Gastroesophageal sphincter (tissue), 3 donors: ENCODE measurements at regions not wholly inside any gene's neighbourhood (a gene's known extent, or its start where the extent isn't known, plus 50 kb on each side); places are given as distances from the start of the nearest gene placed in this dataset.

Source experiments
- POLR2A ChIP-seq, 2 donors: fragments of 450-650 bp; IDR thresholded peaks; one replicate each; pipeline ENCODE4 v1.6.1; 2017; ENCODE audit warnings: antibody characterized with exemption in 2 of 2, mild to moderate bottlenecking in 2 of 2, moderate library complexity in 1 of 2
- POLR2AphosphoS5 ChIP-seq: sonication (generic); formaldehyde crosslinking; IDR thresholded peaks from one replicate; pipeline ENCODE4 v1.6.1; 2017; ENCODE audit warnings: antibody characterized with exemption
- TF ChIP-seq, protein P1 (sequence below), 4 experiments: fragments of 200-600 bp in 2 of 4; fragments of 450-650 bp in 2 of 4; sonication (generic) in 1 of 4; IDR thresholded peaks; one replicate each; pipeline ENCODE4 v1.5.1; 2017 to 2019; ENCODE audit warnings: antibody characterized with exemption in 4 of 4, mild to moderate bottlenecking in 2 of 4, moderate library complexity in 2 of 4

DNA sequence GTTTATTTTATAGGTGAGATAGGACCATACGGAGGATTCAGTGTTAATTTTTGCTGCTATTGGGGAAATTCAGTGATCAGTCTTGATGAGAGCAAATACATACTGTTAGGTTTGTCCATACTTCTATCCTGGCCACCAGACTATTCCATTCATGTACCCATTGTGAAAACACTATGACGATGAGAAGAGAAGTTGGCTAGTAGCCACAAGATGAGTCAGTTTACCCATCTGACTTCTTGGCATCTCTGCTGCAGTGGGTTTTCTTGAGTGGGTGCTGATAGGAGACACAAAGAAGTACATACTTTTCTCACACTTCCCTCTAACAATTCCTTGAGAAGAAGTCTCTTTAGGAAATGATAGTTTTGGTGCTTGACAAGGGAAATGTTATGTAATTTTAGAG, 133.1 kb downstream of the TFPI2 start:
- TF ChIP-seq, protein P1, sequence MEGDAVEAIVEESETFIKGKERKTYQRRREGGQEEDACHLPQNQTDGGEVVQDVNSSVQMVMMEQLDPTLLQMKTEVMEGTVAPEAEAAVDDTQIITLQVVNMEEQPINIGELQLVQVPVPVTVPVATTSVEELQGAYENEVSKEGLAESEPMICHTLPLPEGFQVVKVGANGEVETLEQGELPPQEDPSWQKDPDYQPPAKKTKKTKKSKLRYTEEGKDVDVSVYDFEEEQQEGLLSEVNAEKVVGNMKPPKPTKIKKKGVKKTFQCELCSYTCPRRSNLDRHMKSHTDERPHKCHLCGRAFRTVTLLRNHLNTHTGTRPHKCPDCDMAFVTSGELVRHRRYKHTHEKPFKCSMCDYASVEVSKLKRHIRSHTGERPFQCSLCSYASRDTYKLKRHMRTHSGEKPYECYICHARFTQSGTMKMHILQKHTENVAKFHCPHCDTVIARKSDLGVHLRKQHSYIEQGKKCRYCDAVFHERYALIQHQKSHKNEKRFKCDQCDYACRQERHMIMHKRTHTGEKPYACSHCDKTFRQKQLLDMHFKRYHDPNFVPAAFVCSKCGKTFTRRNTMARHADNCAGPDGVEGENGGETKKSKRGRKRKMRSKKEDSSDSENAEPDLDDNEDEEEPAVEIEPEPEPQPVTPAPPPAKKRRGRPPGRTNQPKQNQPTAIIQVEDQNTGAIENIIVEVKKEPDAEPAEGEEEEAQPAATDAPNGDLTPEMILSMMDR (IDR thresholded peaks at IDR 0.05), result no peak
- TF ChIP-seq POLR2AphosphoS5 (no peak), POLR2A (IDR thresholded peaks at IDR 0.05) (no peak)
